ENCODE measurements at regions not wholly inside any gene's neighbourhood (a gene's known extent, or its start where the extent isn't known, plus 50 kb on each side); places are given as distances from the start of the nearest gene placed in this dataset.

- Histone ChIP-seq H3K4me1 (ENCODE audit: control insufficient read depth, insufficient read depth, low read length) (no peaks in the 10 kb centered on the region), H3K4me3 (ENCODE audit: low read depth in 2 of 2, low read length in 2 of 2) (no peak overlapping the region), H3K9me3 (ENCODE audit: control insufficient read depth, insufficient read depth, low read depth, low read length) (no peaks in the 10 kb centered on the region), H3K27me3 (ENCODE audit: control insufficient read depth, insufficient read depth, low read length) (no peaks in the 10 kb centered on the region), H3K36me3 (ENCODE audit: control insufficient read depth, insufficient read depth, low read length) (no peaks in the 10 kb centered on the region), H3K27ac (ENCODE audit: low read length) (no peak overlapping the region)
- POLR2A ChIA-PET, result no interaction called here
- ATAC-seq (no peak), DNase-seq (ENCODE audit: low read depth, low spot score) (no peak)
- TF ChIP-seq POLR2AphosphoS5 (IDR thresholded peaks at IDR 0.05; ENCODE audit: low read depth, low read length), result no peak
- no peak for TF ChIP-seq REST (IDR thresholded peaks at IDR 0.05; ENCODE audit: insufficient read depth in 1 of 2, low read depth in 2 of 2, low read length in 1 of 2)
- no peak for TF ChIP-seq CTCF (IDR thresholded peaks at IDR 0.05)
- no peak for TF ChIP-seq SIN3A (IDR thresholded peaks at IDR 0.05; ENCODE audit: borderline replicate concordance, insufficient read depth, low read depth, low read length)
- no peak for TF ChIP-seq TCF7L2 (IDR thresholded peaks at IDR 0.05; ENCODE audit: low read depth, low read length)
- in situ Hi-C loops (cut with HindIII; ENCODE audit: low pct_unique_long_range_greater_than_20kb, low sequenced_read_pairs) (no loop called here), intact Hi-C loops (cut with micrococcal nuclease; ENCODE audit: unreplicated experiment) (no loop called here)
- no TSS peak for BruUV-seq (replicated peaks)
- CTCF ChIA-PET, result no interaction called here
These were observed 1046.7 kb downstream of the CDH9 start for GRCh38 chr5:25991639-25992038.

- BruUV-seq (replicated peaks), result no TSS peak
- H3K9me3 ChIP-seq (ENCODE audit: control insufficient read depth, insufficient read depth, low read depth, low read length), result no peaks in the 10 kb centered on the region
- intact Hi-C loops (cut with micrococcal nuclease; ENCODE audit: unreplicated experiment), result no loop called here
- H3K36me3 ChIP-seq (ENCODE audit: control insufficient read depth, insufficient read depth, low read length), result no peaks in the 10 kb centered on the region
- CTCF ChIA-PET, result no interaction called here
- ATAC-seq (no peak), DNase-seq (ENCODE audit: low read depth, low spot score) (no peak)
- no peak overlapping the region for H3K4me3 ChIP-seq (ENCODE audit: low read depth in 2 of 2, low read length in 2 of 2)
- POLR2A ChIA-PET, result no interaction called here
- in situ Hi-C loops (cut with HindIII; ENCODE audit: low pct_unique_long_range_greater_than_20kb, low sequenced_read_pairs), result no loop called here
- H3K4me1 ChIP-seq (ENCODE audit: control insufficient read depth, insufficient read depth, low read length), result no peaks in the 10 kb centered on the region
- H3K27ac ChIP-seq (ENCODE audit: low read length), result no peak overlapping the region
- no peaks in the 10 kb centered on the region for H3K27me3 ChIP-seq (ENCODE audit: control insufficient read depth, insufficient read depth, low read length)
- TF ChIP-seq POLR2AphosphoS5 (IDR thresholded peaks at IDR 0.05; ENCODE audit: low read depth, low read length) (no peak), REST (IDR thresholded peaks at IDR 0.05; ENCODE audit: insufficient read depth in 1 of 2, low read depth in 2 of 2, low read length in 1 of 2) (no peak), SIN3A (IDR thresholded peaks at IDR 0.05; ENCODE audit: borderline replicate concordance, insufficient read depth, low read depth, low read length) (no peak), TCF7L2 (IDR thresholded peaks at IDR 0.05; ENCODE audit: low read depth, low read length) (no peak), CTCF (IDR thresholded peaks at IDR 0.05) (no peak)
These were observed 1047.6 kb downstream of the CDH9 start for GRCh38 chr5:25990771-25991170.
